Keratinocyte (primary cell): ENCODE measurements at regions not wholly inside any gene's neighbourhood (a gene's known extent, or its start where the extent isn't known, plus 50 kb on each side); places are given as distances from the start of the nearest gene placed in this dataset.

Source experiments
- DNase-seq: peaks from one replicate; pipeline ENCODE4 v3.0.0-alpha.2; 2011; ENCODE audit warnings: low read depth, missing footprints, low spot score
- FAIRE-seq: peaks from 2 replicates; lab custom pipeline; 2011; peaks lifted over from hg19 to GRCh38; lab: Jason Lieb, UNC
- H2AFZ ChIP-seq: 2 replicates; pipeline ENCODE4 v1.6.0; 2012; ENCODE audit warnings: low read length, control low read depth, inconsistent platforms; ENCODE audit not compliant: control insufficient read depth
- H3K27ac ChIP-seq: 2 replicates; pipeline ENCODE4 v1.5.1; 2011; ENCODE audit warnings: low read length; ENCODE audit not compliant: control insufficient read depth, insufficient read depth
- H3K27me3 ChIP-seq: 3 replicates; pipeline ENCODE4 v1.6.0; 2011; ENCODE audit warnings: low read length; ENCODE audit not compliant: control insufficient read depth, insufficient read depth; ENCODE audit errors: extremely low read depth
- H3K36me3 ChIP-seq, 2 experiments: 2 replicates in 1 of 2; 3 replicates in 1 of 2; pipeline ENCODE4 v1.5.1; 2011; ENCODE audit warnings: low read length in 2 of 2, mild to moderate bottlenecking in 1 of 2; ENCODE audit not compliant: control insufficient read depth in 2 of 2, insufficient read depth in 2 of 2; ENCODE audit errors: extremely low read depth in 1 of 2
- H3K4me1 ChIP-seq: 3 replicates; pipeline ENCODE4 v1.5.1; 2011; ENCODE audit warnings: low read length; ENCODE audit not compliant: control insufficient read depth, insufficient read depth; ENCODE audit errors: extremely low read depth
- H3K4me2 ChIP-seq: 3 replicates; pipeline ENCODE4 v1.6.0; 2011; ENCODE audit warnings: low read depth, low read length; ENCODE audit not compliant: control insufficient read depth, insufficient read depth; ENCODE audit errors: extremely low read depth
- H3K4me3 ChIP-seq, 3 experiments: fragments of 200-600 bp in 1 of 3; sonication (generic) in 1 of 3; 2 replicates in 2 of 3; 3 replicates in 1 of 3; pipeline ENCODE4 v1.5.1; 2011 to 2016; ENCODE audit warnings: low read length in 3 of 3, mild to moderate bottlenecking in 3 of 3, control low read depth in 2 of 3, inconsistent platforms in 1 of 3, low read depth in 1 of 3, mixed read lengths in 1 of 3, mixed run types in 1 of 3, moderate library complexity in 1 of 3; ENCODE audit not compliant: control insufficient read depth in 2 of 3, insufficient read depth in 2 of 3; ENCODE audit errors: extremely low read depth in 1 of 3
- H3K79me2 ChIP-seq: 2 replicates; pipeline ENCODE4 v1.6.0; 2012; ENCODE audit warnings: low read length; ENCODE audit not compliant: control insufficient read depth, insufficient read depth
- H3K9ac ChIP-seq: 3 replicates; pipeline ENCODE4 v1.6.0; 2011; ENCODE audit warnings: low read length; ENCODE audit not compliant: control insufficient read depth, insufficient read depth; ENCODE audit errors: extremely low read depth
- H3K9me1 ChIP-seq: 3 replicates; pipeline ENCODE4 v1.6.0; 2011; ENCODE audit warnings: low read length; ENCODE audit not compliant: control insufficient read depth, insufficient read depth; ENCODE audit errors: extremely low read depth
- H3K9me3 ChIP-seq: 2 replicates; pipeline ENCODE4 v1.5.1; 2012; ENCODE audit warnings: low read depth, low read length; ENCODE audit not compliant: control insufficient read depth
- H4K20me1 ChIP-seq: 3 replicates; pipeline ENCODE4 v1.6.0; 2011; ENCODE audit warnings: low read length; ENCODE audit not compliant: control insufficient read depth, insufficient read depth; ENCODE audit errors: extremely low read depth
- EZH2 ChIP-seq: IDR thresholded peaks from one replicate; pipeline ENCODE4 v1.6.1; 2012; ENCODE audit warnings: inconsistent platforms, mild to moderate bottlenecking, low read length, moderate library complexity
- dilution Hi-C: fragments of 300-500 bp; cut with MboI; formaldehyde crosslinking; loops from one replicate; pipeline ENCODE4 v1.7.0; 2020; ENCODE audit warnings: low sequenced_read_pairs; ENCODE audit not compliant: extremely low pct_ligation_motif_present
- TF ChIP-seq, protein P1 (sequence below), 3 experiments: IDR thresholded peaks in 1 of 3; conservative IDR thresholded peaks in 1 of 3; optimal IDR thresholded peaks in 1 of 3; 2 replicates in 2 of 3; 3 replicates in 1 of 3; pipeline versions ENCODE3 to v1.5.1; 2011; ENCODE audit warnings: low read length in 3 of 3, mild to moderate bottlenecking in 3 of 3, moderate library complexity in 2 of 3, control low read depth in 1 of 3, inconsistent platforms in 1 of 3; ENCODE audit not compliant: insufficient read depth in 2 of 3; ENCODE audit errors: extremely low read depth in 1 of 3

DNA sequence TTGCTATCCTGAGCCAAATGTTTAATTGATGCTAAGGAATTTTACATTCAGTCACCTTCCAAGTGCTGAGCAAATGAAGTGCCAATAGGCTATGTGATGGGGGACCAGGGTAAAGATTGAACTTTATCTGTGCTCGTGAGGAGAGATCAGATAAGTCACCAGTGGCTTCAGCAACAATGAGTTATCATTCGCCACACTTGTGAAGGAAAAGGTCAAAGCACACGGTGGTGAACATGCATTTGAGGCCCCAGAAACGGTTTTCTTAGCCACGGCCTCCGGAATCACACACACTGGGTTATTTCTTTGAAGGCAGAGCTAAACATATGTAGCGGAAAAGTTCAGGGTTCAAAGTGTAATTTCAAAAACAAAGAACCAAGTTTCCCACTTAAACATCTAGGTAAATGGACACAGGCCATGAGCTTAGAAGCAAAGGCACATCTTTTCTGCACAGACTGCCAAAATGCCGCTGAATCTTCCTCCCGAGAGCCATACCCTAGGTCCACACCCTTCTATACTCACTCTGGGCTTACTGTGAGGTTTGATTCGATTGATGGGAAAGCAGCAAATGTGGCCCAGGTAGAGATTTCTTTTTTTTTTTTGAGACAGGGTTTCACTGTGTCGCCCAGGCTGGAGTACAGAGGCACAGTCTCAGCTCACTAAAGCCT lies 268.5 kb downstream of the SHQ1 start:
- H2AFZ ChIP-seq, result no peak overlapping the region
- H3K9ac ChIP-seq, result no peak overlapping the region
- no peak for TF ChIP-seq EZH2
- TF ChIP-seq, protein P1, sequence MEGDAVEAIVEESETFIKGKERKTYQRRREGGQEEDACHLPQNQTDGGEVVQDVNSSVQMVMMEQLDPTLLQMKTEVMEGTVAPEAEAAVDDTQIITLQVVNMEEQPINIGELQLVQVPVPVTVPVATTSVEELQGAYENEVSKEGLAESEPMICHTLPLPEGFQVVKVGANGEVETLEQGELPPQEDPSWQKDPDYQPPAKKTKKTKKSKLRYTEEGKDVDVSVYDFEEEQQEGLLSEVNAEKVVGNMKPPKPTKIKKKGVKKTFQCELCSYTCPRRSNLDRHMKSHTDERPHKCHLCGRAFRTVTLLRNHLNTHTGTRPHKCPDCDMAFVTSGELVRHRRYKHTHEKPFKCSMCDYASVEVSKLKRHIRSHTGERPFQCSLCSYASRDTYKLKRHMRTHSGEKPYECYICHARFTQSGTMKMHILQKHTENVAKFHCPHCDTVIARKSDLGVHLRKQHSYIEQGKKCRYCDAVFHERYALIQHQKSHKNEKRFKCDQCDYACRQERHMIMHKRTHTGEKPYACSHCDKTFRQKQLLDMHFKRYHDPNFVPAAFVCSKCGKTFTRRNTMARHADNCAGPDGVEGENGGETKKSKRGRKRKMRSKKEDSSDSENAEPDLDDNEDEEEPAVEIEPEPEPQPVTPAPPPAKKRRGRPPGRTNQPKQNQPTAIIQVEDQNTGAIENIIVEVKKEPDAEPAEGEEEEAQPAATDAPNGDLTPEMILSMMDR (optimal IDR thresholded peaks at IDR 0.05 in 1 of 3, IDR thresholded peaks at IDR 0.05 in 1 of 3, conservative IDR thresholded peaks at IDR 0.05 in 1 of 3; ENCODE audit: extremely low read depth in 1 of 3, insufficient read depth in 2 of 3, low read length in 3 of 3), result no peak
- H3K9me1 ChIP-seq, result no peaks in the 10 kb centered on the region
- H3K36me3 ChIP-seq, result no peaks in the 10 kb centered on the region
- no peak for FAIRE-seq
- no peak overlapping the region for H3K4me3 ChIP-seq
- no peak for DNase-seq
- no peaks in the 10 kb centered on the region for H4K20me1 ChIP-seq
- no peaks in the 10 kb centered on the region for H3K27me3 ChIP-seq
- H3K9me3 ChIP-seq, result no peaks in the 10 kb centered on the region
- no peak overlapping the region for H3K4me2 ChIP-seq
- dilution Hi-C loops, result no loop called here
- no peaks in the 10 kb centered on the region for H3K4me1 ChIP-seq
- H3K27ac ChIP-seq, result no peak overlapping the region
- no peaks in the 10 kb centered on the region for H3K79me2 ChIP-seq

DNA sequence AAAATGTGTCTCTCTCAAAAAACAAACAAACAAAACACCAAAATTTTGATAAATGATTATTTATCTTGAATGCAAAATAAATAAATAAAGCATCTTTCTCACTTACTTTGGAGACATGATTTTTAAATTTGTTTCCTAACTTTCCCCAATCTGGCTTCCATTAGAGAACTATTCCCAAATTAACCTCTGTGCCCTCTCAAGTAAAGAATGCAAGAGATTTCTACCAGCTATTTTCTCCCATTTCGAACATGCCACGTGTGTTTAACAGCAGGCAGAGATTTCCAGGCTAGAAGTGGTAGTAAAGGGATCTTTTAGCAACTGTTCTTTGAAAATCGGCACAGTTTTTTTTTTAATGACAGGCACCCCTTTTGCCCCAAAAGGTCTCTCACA lies 269.1 kb downstream of the SHQ1 start:
- no peak overlapping the region for H3K27ac ChIP-seq
- dilution Hi-C loops, result no loop called here
- FAIRE-seq, result no peak
- no peak for DNase-seq
- TF ChIP-seq EZH2, result no peak
- TF ChIP-seq, protein P1 (optimal IDR thresholded peaks at IDR 0.05 in 1 of 3, IDR thresholded peaks at IDR 0.05 in 1 of 3, conservative IDR thresholded peaks at IDR 0.05 in 1 of 3; ENCODE audit: extremely low read depth in 1 of 3, insufficient read depth in 2 of 3, low read length in 3 of 3), result no peak
- H3K4me1 ChIP-seq, result no peaks in the 10 kb centered on the region
- H3K27me3 ChIP-seq, result no peaks in the 10 kb centered on the region
- no peaks in the 10 kb centered on the region for H3K79me2 ChIP-seq
- H3K4me3 ChIP-seq, result no peak overlapping the region
- no peak overlapping the region for H3K9ac ChIP-seq
- no peaks in the 10 kb centered on the region for H3K9me1 ChIP-seq
- H4K20me1 ChIP-seq, result no peaks in the 10 kb centered on the region
- no peaks in the 10 kb centered on the region for H3K9me3 ChIP-seq
- no peaks in the 10 kb centered on the region for H3K36me3 ChIP-seq
- no peak overlapping the region for H2AFZ ChIP-seq
- no peak overlapping the region for H3K4me2 ChIP-seq
